Right cardiac atrium (tissue), 5 donors: ENCODE measurements at regions not wholly inside any gene's neighbourhood (a gene's known extent, or its start where the extent isn't known, plus 50 kb on each side); places are given as distances from the start of the nearest gene placed in this dataset.

Experiments used
- ATAC-seq, 2 donors: fragments of 200-7000 bp; cut with Tn5 transposase; one replicate each; pipeline versions ENCODE4 v1.8.0 to v1.9.1; 2020; ENCODE audit warnings: moderate library complexity in 2 of 2, mild to moderate bottlenecking in 1 of 2
- DNase-seq, 3 donors: peaks; one replicate each; pipeline ENCODE4 v3.0.0-alpha.2; 2020
- H3K27ac ChIP-seq: one replicate; pipeline ENCODE4 v1.5.1; 2013; ENCODE audit warnings: mild to moderate bottlenecking, low read length, control low read depth, moderate library complexity
- H3K27me3 ChIP-seq: one replicate; pipeline ENCODE4 v1.6.1; 2013; ENCODE audit not compliant: control insufficient read depth, insufficient read depth
- H3K4me1 ChIP-seq: one replicate; pipeline ENCODE4 v1.6.1; 2013; ENCODE audit warnings: low read length; ENCODE audit not compliant: control insufficient read depth, insufficient read depth
- H3K4me3 ChIP-seq: one replicate; pipeline ENCODE4 v1.5.1; 2013; ENCODE audit warnings: low read length, control low read depth
- H3K9me3 ChIP-seq: one replicate; pipeline ENCODE4 v1.6.1; 2013; ENCODE audit warnings: low read length; ENCODE audit not compliant: control insufficient read depth
- WGBS: extraction: QIAGEN DNeasy Blood & Tissue Kit; methylation state at CpG from one replicate; pipeline ENCODE4 v1.1.7; 2013; 5-methylcytosine and 5-hydroxymethylcytosine counted together
- intact Hi-C, 4 donors: fragments of 100-400 bp; cut with DNase I; formaldehyde crosslinking; loops; one replicate each; pipeline versions ENCODE4 v1.11.0 to v1.14.0; 2022 to 2023
- donor health status: healthy with polysubstance abuse.
- donor health status: DM: no; HTN: yes; CAD: no.
- donor health status: DM: no; HTN: no; CAD: no.
- donor health status: DM: no; HTN: yes; CAD: no; lungs with severe emphysema.
- donor health status: DM: yes; HTN: yes; CAD: no.

DNA sequence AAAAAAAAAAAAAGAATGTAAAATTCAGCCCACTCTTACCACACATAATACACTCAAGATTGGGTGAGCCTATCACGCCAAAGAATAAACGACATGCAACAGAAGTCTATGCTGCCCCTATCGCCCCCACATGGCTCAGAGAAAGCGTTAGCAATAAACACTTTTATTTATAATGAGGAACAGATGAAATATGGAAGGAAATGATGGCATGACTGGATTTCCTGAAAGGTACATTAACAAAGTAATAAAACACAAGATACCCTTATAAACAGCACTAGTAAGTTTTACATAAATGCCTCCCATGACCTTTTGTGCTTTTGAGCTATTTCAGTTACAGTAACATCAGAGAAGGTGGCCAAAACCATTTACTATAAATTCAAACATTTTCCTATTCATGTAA, 71.4 kb upstream of the SCAF8 start:
- Histone ChIP-seq H3K4me3 (no peak overlapping the region), H3K9me3 (no peaks in the 10 kb centered on the region), H3K4me1 (no peaks in the 10 kb centered on the region), H3K27me3 (no peaks in the 10 kb centered on the region), H3K27ac (no peak overlapping the region)
- intact Hi-C loops = no loop called here
- ATAC-seq (no peak), DNase-seq (no peak)
- WGBS = 64% methylated on average over 4 of the region's 4 CpGs

DNA sequence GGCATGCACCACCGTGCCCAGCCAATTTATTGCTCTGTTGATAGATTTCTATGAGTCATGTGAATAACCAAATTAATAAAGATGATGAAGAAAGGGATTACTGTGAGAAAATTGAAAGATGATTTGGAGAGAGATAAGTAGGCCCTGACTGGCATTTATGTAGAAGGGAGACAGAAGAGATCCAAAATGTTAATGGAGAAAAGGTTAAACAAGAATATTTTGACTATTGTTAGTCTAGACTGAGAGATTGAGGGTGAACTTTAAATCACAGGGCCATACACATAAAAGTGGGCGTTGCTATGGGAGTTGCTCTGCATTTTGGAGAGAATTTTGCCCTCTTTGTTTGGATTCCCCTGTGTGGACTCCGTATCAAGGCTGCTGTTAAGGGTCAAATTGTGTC, 68.9 kb upstream of the SCAF8 start:
- no peaks in the 10 kb centered on the region for H3K4me1 ChIP-seq
- WGBS = 96% methylated on average over 3 of the region's 3 CpGs

DNA sequence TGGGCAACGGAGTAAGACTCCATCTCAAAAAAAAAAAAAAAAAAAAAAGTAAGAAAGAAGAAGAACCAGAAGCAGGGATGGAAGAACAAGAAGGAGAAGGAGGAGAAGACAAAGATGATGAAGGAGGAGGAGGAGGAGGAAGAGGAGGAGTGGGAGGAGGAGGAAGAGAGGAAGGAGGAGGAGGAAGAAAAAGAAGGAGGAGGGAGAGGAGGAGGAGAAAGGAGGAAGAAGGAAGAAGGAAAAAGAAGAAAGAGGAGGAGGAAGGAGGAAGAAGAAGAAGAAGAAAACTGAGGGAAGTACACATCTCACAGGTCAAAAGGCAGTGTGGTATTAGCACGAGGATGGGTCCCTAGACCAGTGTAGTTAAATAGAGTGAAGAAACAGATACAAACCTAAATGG, 65.1 kb upstream of the SCAF8 start:
- 90% methylated on average over 2 of the region's 2 CpGs for WGBS
- intact Hi-C loops = no loop called here
- ATAC-seq = no peak

More for the DNA sequence above, 68.9 kb upstream of the SCAF8 start:
- intact Hi-C loops = no loop called here
- ATAC-seq (no peak), DNase-seq (no peak)
- Histone ChIP-seq H3K27ac (no peak overlapping the region), H3K27me3 (no peaks in the 10 kb centered on the region), H3K9me3 (no peaks in the 10 kb centered on the region), H3K4me3 (no peak overlapping the region)

DNA sequence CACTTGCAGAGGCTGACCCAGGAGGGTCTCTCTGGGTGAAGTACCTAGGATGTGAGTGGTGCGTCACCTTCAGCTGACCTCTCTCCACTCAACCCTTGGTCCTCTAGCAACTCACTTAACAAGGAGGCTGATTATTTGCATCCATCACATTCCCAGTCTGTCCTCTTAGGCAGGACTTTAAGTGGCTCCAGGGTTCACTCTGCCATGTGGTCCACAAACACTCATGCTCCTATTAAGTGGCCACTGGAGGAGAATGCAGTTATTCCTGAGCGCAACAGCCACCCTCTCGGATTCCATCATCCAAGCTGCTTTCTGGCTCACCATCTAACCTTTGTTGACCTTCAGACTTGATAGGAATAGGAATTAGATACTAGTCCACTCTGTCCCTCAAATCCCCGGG, 61.1 kb upstream of the SCAF8 start:
- ATAC-seq (no peak), DNase-seq (no peak)
- Histone ChIP-seq H3K4me1 (no peaks in the 10 kb centered on the region), H3K9me3 (no peaks in the 10 kb centered on the region), H3K27ac (no peak overlapping the region), H3K4me3 (no peak overlapping the region), H3K27me3 (no peaks in the 10 kb centered on the region)
- intact Hi-C loops = loop anchor here in 2 of 4 donors (10.0 kb wide), 1 partner anchor 503 kb away; no protein-coding TSS in a partner anchor
- WGBS = 92% methylated on average over 4 of the region's 4 CpGs

More for the DNA sequence above, 65.1 kb upstream of the SCAF8 start:
- Histone ChIP-seq H3K9me3 (no peaks in the 10 kb centered on the region), H3K27me3 (no peaks in the 10 kb centered on the region), H3K27ac (no peak overlapping the region), H3K4me1 (no peaks in the 10 kb centered on the region), H3K4me3 (no peak overlapping the region)
- no peak for DNase-seq

DNA sequence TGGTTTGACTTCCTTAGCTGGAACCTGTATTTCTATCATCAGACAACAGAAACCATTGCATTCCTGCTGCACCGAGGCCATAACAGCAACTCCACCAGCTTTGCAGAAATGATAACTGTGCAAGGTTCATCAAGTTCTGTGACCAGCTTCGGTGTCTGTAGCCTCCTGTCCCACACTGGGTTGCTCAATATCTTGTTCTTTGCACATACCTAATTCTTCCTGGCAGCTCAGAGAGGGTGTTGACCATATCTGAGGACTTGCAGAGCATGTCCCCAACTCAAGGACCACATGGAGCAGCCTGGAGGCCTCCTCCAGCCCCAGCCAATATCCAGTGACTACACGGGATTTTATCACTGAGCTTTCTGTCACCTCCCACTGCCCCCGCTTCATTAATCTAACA, 59.3 kb upstream of the SCAF8 start:
- 69% methylated on average over 4 of the region's 4 CpGs for WGBS
- intact Hi-C loops = loop anchor here in 2 of 4 donors (10.0 kb wide), 1 partner anchor 501 kb away; no protein-coding TSS in a partner anchor
- H3K4me3 ChIP-seq = no peak overlapping the region
- H3K27ac ChIP-seq = no peak overlapping the region
- no peak for DNase-seq
- H3K4me1 ChIP-seq = no peaks in the 10 kb centered on the region
- no peak for ATAC-seq
- H3K27me3 ChIP-seq = no peaks in the 10 kb centered on the region
- no peaks in the 10 kb centered on the region for H3K9me3 ChIP-seq

DNA sequence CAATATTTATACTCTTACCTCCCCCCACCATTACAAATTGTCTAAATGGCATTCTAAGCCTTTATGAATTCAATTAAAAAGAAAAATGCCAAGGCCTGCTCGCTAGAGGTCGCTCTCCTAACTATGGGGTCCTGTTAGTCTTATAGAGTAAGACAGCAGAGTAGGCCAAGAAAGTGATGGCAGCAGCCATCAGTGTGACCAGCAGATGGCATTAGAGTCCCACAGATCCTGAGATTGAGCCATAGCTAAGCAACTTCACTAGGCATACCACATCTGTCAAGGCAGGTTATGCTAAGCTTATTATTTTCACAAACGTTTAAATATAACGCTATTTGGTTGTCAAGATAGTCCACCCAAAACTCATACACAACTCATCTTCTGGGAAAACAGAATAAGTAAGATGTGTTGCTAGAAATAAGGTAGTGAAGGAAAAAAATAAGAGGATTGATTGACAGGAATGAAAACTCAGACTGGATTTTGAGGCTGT, 57.6 kb upstream of the SCAF8 start:
- Histone ChIP-seq H3K4me3 (no peak overlapping the region), H3K27me3 (no peaks in the 10 kb centered on the region), H3K9me3 (no peaks in the 10 kb centered on the region), H3K27ac (no peak overlapping the region), H3K4me1 (no peaks in the 10 kb centered on the region)
- peak; percentile 83 to 93 (median 87) for DNase-seq
- under 1% methylated on average over 4 of the region's 4 CpGs for WGBS
- peak; percentile 97 to 98 for ATAC-seq
- intact Hi-C loops = loop anchor here (5.0 to 10.0 kb wide), 4 partner anchors 127 to 499 kb away; no protein-coding TSS in a partner anchor

DNA sequence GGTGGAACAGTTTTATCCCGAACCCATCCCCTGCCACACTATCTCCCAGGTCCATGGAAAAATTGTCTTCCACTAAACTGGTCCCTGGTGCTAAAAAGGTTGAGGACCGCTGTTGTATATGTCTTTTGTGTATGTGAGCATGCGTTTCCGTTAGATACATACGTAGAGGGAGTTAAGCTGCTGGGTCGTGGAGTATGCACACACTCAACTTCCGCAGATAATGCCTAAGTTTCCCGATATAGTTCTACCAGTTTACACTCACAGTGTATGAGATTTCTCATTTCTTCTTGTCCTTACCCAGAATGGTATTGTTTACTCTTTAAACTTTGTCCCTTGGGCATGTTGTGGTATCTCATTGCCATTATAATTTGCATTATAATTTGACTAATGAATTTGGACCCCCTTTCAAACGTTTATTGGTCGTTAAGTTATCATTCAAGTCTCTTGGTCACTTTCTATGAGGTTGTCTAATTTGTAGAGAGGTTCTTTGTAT, 50.5 kb upstream of the SCAF8 start:
- H3K4me3 ChIP-seq = no peak overlapping the region
- DNase-seq (no peak), ATAC-seq (no peak)
- H3K27me3 ChIP-seq = no peaks in the 10 kb centered on the region
- no peaks in the 10 kb centered on the region for H3K4me1 ChIP-seq
- intact Hi-C loops = no loop called here
- no peak overlapping the region for H3K27ac ChIP-seq
- 88% methylated on average over 10 of the region's 10 CpGs for WGBS
- no peaks in the 10 kb centered on the region for H3K9me3 ChIP-seq
